A549 (cell line): ENCODE measurements at regions not wholly inside any gene's neighbourhood (a gene's known extent, or its start where the extent isn't known, plus 50 kb on each side); places are given as distances from the start of the nearest gene placed in this dataset.

Experiments
- ATAC-seq, 2 experiments: fragments of 200-7000 bp in 1 of 2; fragments of >200 bp in 1 of 2; cut with Nextera tagmentation in 1 of 2; cut with Tn5 transposase in 1 of 2; 3 replicates each; pipeline versions ENCODE4 v1.8.0 to v1.9.1; 2018 to 2020; ENCODE audit warnings: mild to moderate bottlenecking in 1 of 2, moderate library complexity in 1 of 2
- CTCF ChIA-PET: fragments of 300-600 bp; sonication (Branson Sonifier 250); formaldehyde crosslinking; extraction: SDS; loops from one replicate; lab custom pipeline; 2021; ENCODE audit warnings: antibody characterized with exemption, inconsistent platforms; lab: Yijun Ruan, JAX
- POLR2A ChIA-PET: fragments of 350-600 bp; formaldehyde crosslinking; extraction: SDS; loops from one replicate; lab custom pipeline; 2021; ENCODE audit warnings: antibody characterized with exemption, inconsistent platforms; lab: Yijun Ruan, JAX
- DNase-seq, 2 experiments: peaks; one replicate each; pipeline versions ENCODE4 v3.0.0 to v3.0.0-alpha.2; 2011 to 2016; ENCODE audit warnings: low read depth in 1 of 2, low spot score in 1 of 2
- FAIRE-seq: peaks from 2 replicates; lab custom pipeline; 2011; peaks lifted over from hg19 to GRCh38; lab: Jason Lieb, UNC
- H3K27ac ChIP-seq, 2 experiments: fragments of >200 bp; sonication (Bioruptor Twin); formaldehyde crosslinking; 3 replicates each; pipeline ENCODE4 v1.5.1; 2016 to 2017
- H3K4me1 ChIP-seq: fragments of >200 bp; sonication (Bioruptor Twin); formaldehyde crosslinking; 3 replicates; pipeline ENCODE4 v1.6.1; 2016
- H3K4me2 ChIP-seq: fragments of >200 bp; sonication (Bioruptor Twin); formaldehyde crosslinking; 3 replicates; pipeline ENCODE4 v1.6.1; 2016
- H3K4me3 ChIP-seq: fragments of >200 bp; sonication (Bioruptor Twin); formaldehyde crosslinking; 3 replicates; pipeline ENCODE4 v1.5.1; 2016
- H3K9me3 ChIP-seq: fragments of >200 bp; sonication (Bioruptor Twin); formaldehyde crosslinking; 3 replicates; pipeline ENCODE4 v1.6.1; 2016
- CBX8 ChIP-seq: fragments of 200-600 bp; sonication (generic); IDR thresholded peaks from 2 replicates; pipeline ENCODE4 v1.6.1; 2016
- CEBPB ChIP-seq, 2 experiments: fragments of >200 bp in 1 of 2; sonication (Bioruptor Twin) in 1 of 2; formaldehyde crosslinking in 1 of 2; IDR thresholded peaks; 2 replicates each; pipeline ENCODE4 v1.6.1; 2012 to 2016
- CHD4 ChIP-seq: fragments of 200-600 bp; sonication (generic); IDR thresholded peaks from 2 replicates; pipeline ENCODE4 v1.6.1; 2016; ENCODE audit warnings: antibody characterized with exemption, mild to moderate bottlenecking, borderline replicate concordance
- ESRRA ChIP-seq: fragments of 150-350 bp; IDR thresholded peaks from 2 replicates; pipeline ENCODE4 v1.6.1; 2014; ENCODE audit warnings: mild to moderate bottlenecking, low read length, borderline replicate concordance
- FOSL2 ChIP-seq, 2 experiments: fragments of 450-650 bp in 1 of 2; fragments of >200 bp in 1 of 2; sonication (Bioruptor Twin) in 1 of 2; formaldehyde crosslinking; IDR thresholded peaks; 2 replicates each; pipeline versions ENCODE4 v1.5.0 to v1.6.1; 2016 to 2020; ENCODE audit warnings: mild to moderate bottlenecking in 1 of 2, moderate library complexity in 1 of 2
- FOXS1 ChIP-seq: fragments of 250-450 bp; sonication (Bioruptor Pico); IDR thresholded peaks from 2 replicates; pipeline ENCODE4 v1.5.0; 2020; ENCODE audit warnings: mild to moderate bottlenecking, moderate library complexity
- GATA3 ChIP-seq: IDR thresholded peaks from 2 replicates; pipeline ENCODE4 v1.6.1; 2012; ENCODE audit warnings: borderline replicate concordance
- HDAC2 ChIP-seq: fragments of 200-600 bp; sonication (generic); IDR thresholded peaks from 2 replicates; pipeline ENCODE4 v1.6.1; 2016
- HOXB5 ChIP-seq: fragments of 250-450 bp; sonication (Bioruptor Pico); IDR thresholded peaks from 2 replicates; pipeline ENCODE4 v1.5.0; 2020; ENCODE audit warnings: mild to moderate bottlenecking, moderate library complexity
- JUN ChIP-seq, 2 experiments: fragments of >200 bp; sonication (Bioruptor Twin); formaldehyde crosslinking; IDR thresholded peaks; 2 replicates in 1 of 2; 3 replicates in 1 of 2; pipeline ENCODE4 v1.6.1; 2016 to 2017
- JUNB ChIP-seq: fragments of >200 bp; sonication (Bioruptor Twin); formaldehyde crosslinking; IDR thresholded peaks from 2 replicates; pipeline ENCODE4 v1.6.1; 2016
- MAFK ChIP-seq: fragments of 450-650 bp; IDR thresholded peaks from 2 replicates; pipeline ENCODE4 v1.6.1; 2014; ENCODE audit not compliant: partially characterized antibody
- MYC ChIP-seq: IDR thresholded peaks from 2 replicates; pipeline ENCODE4 v1.6.1; 2012; ENCODE audit warnings: mild to moderate bottlenecking, inconsistent platforms, low read length, improper control_type of control experiment, borderline replicate concordance
- PHF8 ChIP-seq: fragments of 200-600 bp; sonication (generic); IDR thresholded peaks from 2 replicates; pipeline ENCODE4 v1.6.1; 2016; ENCODE audit warnings: low read depth, mild to moderate bottlenecking, antibody characterized with exemption, moderate library complexity, borderline replicate concordance
- POLR2A ChIP-seq: IDR thresholded peaks from 2 replicates; pipeline ENCODE4 v1.6.1; 2012; ENCODE audit warnings: mild to moderate bottlenecking, low read length
- POLR2AphosphoS2 ChIP-seq: conservative IDR thresholded peaks from 2 replicates; pipeline ENCODE4 v1.6.1; 2012; ENCODE audit warnings: low read length, improper control_type of control experiment, inconsistent platforms
- RAD21 ChIP-seq, 2 experiments: fragments of >200 bp in 1 of 2; sonication (Bioruptor Twin) in 1 of 2; formaldehyde crosslinking in 1 of 2; IDR thresholded peaks in 1 of 2; conservative IDR thresholded peaks in 1 of 2; 2 replicates in 1 of 2; 3 replicates in 1 of 2; pipeline ENCODE4 v1.6.1; 2012 to 2018; ENCODE audit warnings: inconsistent platforms in 1 of 2
- RARB ChIP-seq: fragments of 250-450 bp; sonication (Bioruptor Pico); IDR thresholded peaks from 2 replicates; pipeline ENCODE4 v1.8.0; 2021; ENCODE audit warnings: mild to moderate bottlenecking, moderate library complexity
- REST ChIP-seq: fragments of 200-600 bp; sonication (generic); IDR thresholded peaks from 2 replicates; pipeline ENCODE4 v1.6.1; 2016; ENCODE audit warnings: antibody characterized with exemption, mild to moderate bottlenecking, moderate library complexity
- RNF2 ChIP-seq: fragments of 200-600 bp; sonication (generic); IDR thresholded peaks from 2 replicates; pipeline ENCODE4 v1.6.1; 2016; ENCODE audit warnings: low read depth, mild to moderate bottlenecking, antibody characterized with exemption, moderate library complexity, borderline replicate concordance
- SMC3 ChIP-seq: fragments of >200 bp; sonication (Bioruptor Twin); formaldehyde crosslinking; IDR thresholded peaks from 3 replicates; pipeline ENCODE4 v1.6.1; 2018; ENCODE audit warnings: inconsistent platforms
- SREBF2 ChIP-seq: fragments of 450-650 bp; IDR thresholded peaks from 2 replicates; pipeline ENCODE4 v1.6.1; 2014; ENCODE audit warnings: mild to moderate bottlenecking, moderate library complexity
- TFCP2L1 ChIP-seq: fragments of 250-450 bp; sonication (Bioruptor Pico); IDR thresholded peaks from 2 replicates; pipeline ENCODE4 v1.5.0; 2021; ENCODE audit warnings: mild to moderate bottlenecking
- TP53 ChIP-seq: fragments of 250-450 bp; sonication (Bioruptor Pico); IDR thresholded peaks from 2 replicates; pipeline ENCODE4 v1.5.0; 2021; ENCODE audit warnings: mild to moderate bottlenecking, moderate library complexity
- ZC3H11A ChIP-seq: fragments of 450-650 bp; IDR thresholded peaks from 2 replicates; pipeline ENCODE4 v1.6.1; 2014; ENCODE audit warnings: antibody characterized with exemption, mild to moderate bottlenecking
- WGBS: methylation state at CpG from one replicate; pipeline ENCODE4 v1.1.6; 2017; ENCODE audit errors: missing lambda C conversion rate; 5-methylcytosine and 5-hydroxymethylcytosine counted together
- TF ChIP-seq, protein P1 (sequence below): fragments of >200 bp; sonication (Bioruptor Twin); formaldehyde crosslinking; IDR thresholded peaks from 2 replicates; pipeline ENCODE4 v1.6.1; 2016
- TF ChIP-seq, protein P2 (sequence below): fragments of 250-450 bp; sonication (Bioruptor Pico); IDR thresholded peaks from 2 replicates; pipeline ENCODE4 v1.5.0; 2020; ENCODE audit warnings: low read depth, mild to moderate bottlenecking, moderate library complexity

DNA sequence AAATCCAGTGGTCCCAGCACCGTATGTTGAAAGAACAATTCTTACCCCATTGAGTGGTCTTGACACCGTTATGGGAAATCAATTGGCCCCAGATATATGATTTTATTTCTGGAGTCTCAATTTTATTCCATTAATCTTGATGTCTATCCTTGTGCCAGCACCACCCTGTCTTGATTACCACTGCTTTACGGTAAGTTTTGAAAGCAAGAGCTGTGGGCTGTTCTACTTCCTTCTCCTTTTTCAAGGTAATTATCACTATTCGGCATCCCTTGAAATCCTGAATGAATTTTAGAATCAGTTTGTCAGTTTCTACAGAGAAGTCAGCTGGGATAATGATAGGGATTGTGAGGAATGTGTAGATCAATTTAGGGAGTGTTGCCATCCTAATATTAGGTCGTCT, 160.8 kb upstream of the SFSWAP start:
- DNase-seq (no peak), ATAC-seq (no peak), FAIRE-seq (no peak)
- ChIA-PET CTCF (no interaction called here), POLR2A (no interaction called here)
- Histone ChIP-seq H3K9me3 (no peaks in the 10 kb centered on the region; the same call in 2 of the 3 replicates), H3K4me3 (no peak overlapping the region), H3K27ac (no peak overlapping the region), H3K4me1 (no peaks in the 10 kb centered on the region), H3K4me2 (no peak overlapping the region)
- TF ChIP-seq GATA3 = no peak
- no peak for TF ChIP-seq TFCP2L1 (CRISPR knock-in tag)
- TF ChIP-seq FOSL2 (IDR thresholded peaks at IDR 0.05) = no peak
- TF ChIP-seq FOSL2 (CRISPR knock-in tag; IDR thresholded peaks at IDR 0.05) = no peak
- TF ChIP-seq RARB (CRISPR knock-in tag) = no peak
- TF ChIP-seq HOXB5 = no peak
- TF ChIP-seq, protein P1, sequence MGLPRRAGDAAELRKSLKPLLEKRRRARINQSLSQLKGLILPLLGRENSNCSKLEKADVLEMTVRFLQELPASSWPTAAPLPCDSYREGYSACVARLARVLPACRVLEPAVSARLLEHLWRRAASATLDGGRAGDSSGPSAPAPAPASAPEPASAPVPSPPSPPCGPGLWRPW = no peak
- TF ChIP-seq PHF8 = no peak
- no peak for TF ChIP-seq CBX8
- TF ChIP-seq ZC3H11A = no peak
- no peak for TF ChIP-seq FOXS1 (CRISPR knock-in tag)
- TF ChIP-seq SMC3 = no peak
- TF ChIP-seq MAFK = no peak
- TF ChIP-seq JUN (IDR thresholded peaks at IDR 0.05) = no peak
- TF ChIP-seq REST = no peak
- WGBS = 41% methylated on average over 5 of the region's 5 CpGs

DNA sequence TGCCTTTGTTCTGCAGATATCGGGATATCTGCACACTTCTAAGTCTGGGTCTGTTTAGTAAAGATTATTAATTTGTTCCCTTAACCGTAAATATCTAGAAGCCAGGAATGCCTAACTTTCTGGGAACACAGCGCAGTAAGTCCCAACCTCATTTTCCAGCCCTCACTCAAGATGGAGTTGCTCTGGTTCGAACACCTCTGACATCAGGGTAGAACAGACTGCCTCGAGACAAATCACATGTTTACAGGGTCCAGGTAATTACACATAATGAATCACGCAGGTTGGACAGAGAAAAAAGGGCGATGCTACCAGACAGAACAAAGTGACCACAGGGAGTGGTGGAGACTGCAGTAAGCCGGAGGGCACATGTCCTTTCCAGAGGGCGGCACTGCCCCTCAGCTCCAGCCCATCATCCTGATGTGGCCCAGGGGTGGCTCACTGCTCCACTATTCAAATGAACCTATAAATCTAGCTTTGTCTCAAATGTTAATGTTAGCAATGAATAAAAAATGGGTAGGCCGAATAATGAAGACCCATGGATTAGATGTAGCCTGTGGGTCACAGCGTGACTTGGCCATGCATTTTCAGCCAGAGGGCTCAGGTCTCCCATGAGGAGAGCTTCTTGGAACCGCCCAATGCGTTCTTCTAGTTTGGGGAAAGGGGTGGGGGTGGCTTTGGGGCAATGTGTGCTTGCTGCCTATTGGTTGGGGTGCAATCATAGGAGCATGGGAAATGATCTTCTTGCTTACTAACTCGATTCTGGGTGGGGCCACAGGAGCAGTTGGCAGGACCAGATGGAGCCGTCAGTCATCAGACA, 159.0 kb upstream of the SFSWAP start:
- Histone ChIP-seq H3K4me2 (no peak overlapping the region), H3K4me1 (no peaks in the 10 kb centered on the region), H3K4me3 (no peak overlapping the region), H3K27ac (no peak overlapping the region), H3K9me3 (no peaks in the 10 kb centered on the region; the same call in 2 of the 3 replicates)
- DNase-seq = no peak
- ChIA-PET CTCF (interaction anchor here (1.2 kb wide), 1 partner anchor 10 kb away, joined by 4 read pairs; no protein-coding TSS in a partner anchor), POLR2A (no interaction called here)
- FAIRE-seq = no peak
- WGBS = 53% methylated on average over 15 of the region's 15 CpGs
- TF ChIP-seq JUNB (no peak), CHD4 (no peak)
- ATAC-seq = no peak

- Histone ChIP-seq H3K4me3 (no peak overlapping the region), H3K4me1 (no peaks in the 10 kb centered on the region), H3K4me2 (no peak overlapping the region), H3K9me3 (no peaks in the 10 kb centered on the region), H3K27ac (no peak overlapping the region)
- 58% methylated on average over 2 of the region's 2 CpGs for WGBS
- ChIA-PET CTCF (no interaction called here), POLR2A (no interaction called here)
- DNase-seq = no peak
- no peak for ATAC-seq
- FAIRE-seq = no peak
- TF ChIP-seq RNF2 (no peak), SREBF2 (no peak), CBX8 (no peak), POLR2A (no peak), MYC (no peak), MAFK (no peak), RAD21 (conservative IDR thresholded peaks at IDR 0.05 in 1 of 2, IDR thresholded peaks at IDR 0.05 in 1 of 2) (no peak), HOXB5 (no peak), TP53 (CRISPR knock-in tag) (no peak), HDAC2 (no peak), ESRRA (no peak), CEBPB (IDR thresholded peaks at IDR 0.05) (no peak), POLR2AphosphoS2 (no peak)
- TF ChIP-seq, protein P1 = no peak
- TF ChIP-seq, protein P2, sequence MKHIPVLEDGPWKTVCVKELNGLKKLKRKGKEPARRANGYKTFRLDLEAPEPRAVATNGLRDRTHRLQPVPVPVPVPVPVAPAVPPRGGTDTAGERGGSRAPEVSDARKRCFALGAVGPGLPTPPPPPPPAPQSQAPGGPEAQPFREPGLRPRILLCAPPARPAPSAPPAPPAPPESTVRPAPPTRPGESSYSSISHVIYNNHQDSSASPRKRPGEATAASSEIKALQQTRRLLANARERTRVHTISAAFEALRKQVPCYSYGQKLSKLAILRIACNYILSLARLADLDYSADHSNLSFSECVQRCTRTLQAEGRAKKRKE (CRISPR knock-in tag) = no peak
Observed at GRCh38 chr12:131552492-131552863, 158.4 kb upstream of the SFSWAP start.
